CD14-positive monocyte (primary cell): ENCODE measurements at regions not wholly inside any gene's neighbourhood (a gene's known extent, or its start where the extent isn't known, plus 50 kb on each side); places are given as distances from the start of the nearest gene placed in this dataset.
"Not testable (repeated sequence)": the region's sequence is repeated elsewhere in the genome, so short reads cannot be mapped to it uniquely, and the experiment has no call there.

ENCODE experiments used
- DNase-seq, 3 donors: peaks; one replicate each; pipeline ENCODE4 v3.0.0-alpha.2; 2011 to 2022
- H2AFZ ChIP-seq: 2 replicates; pipeline ENCODE4 v1.6.0; 2012; ENCODE audit warnings: mild to moderate bottlenecking, low read depth, low read length, inconsistent platforms; ENCODE audit not compliant: insufficient read depth, poor library complexity, severe bottlenecking
- H3K27ac ChIP-seq, 2 donors: 1 replicate in 1 of 2; 2 replicates in 1 of 2; pipeline ENCODE4 v1.5.1; 2012 to 2013; ENCODE audit warnings: low read length in 2 of 2, control low read depth in 1 of 2, inconsistent platforms in 1 of 2, low read depth in 1 of 2, mild to moderate bottlenecking in 1 of 2
- H3K27me3 ChIP-seq, 2 donors: one replicate each; pipeline versions ENCODE4 v1.6.0 to v1.6.1; 2011 to 2013; ENCODE audit warnings: low read length in 2 of 2; ENCODE audit not compliant: control insufficient read depth in 2 of 2, insufficient read depth in 2 of 2
- H3K36me3 ChIP-seq, 2 donors: replicated peaks in 1 of 2; 1 replicate in 1 of 2; 2 replicates in 1 of 2; pipeline versions ENCODE4 v1.5.1 to v1.6.1; 2012 to 2013; ENCODE audit warnings: low read length in 2 of 2, control low read depth in 1 of 2, inconsistent platforms in 1 of 2, mild to moderate bottlenecking in 1 of 2; ENCODE audit not compliant: insufficient read depth in 2 of 2, control insufficient read depth in 1 of 2
- H3K4me1 ChIP-seq, 2 donors: 1 replicate in 1 of 2; 2 replicates in 1 of 2; pipeline versions ENCODE4 v1.5.1 to v1.6.1; 2012 to 2013; ENCODE audit warnings: low read length in 2 of 2, control low read depth in 1 of 2, inconsistent platforms in 1 of 2, mild to moderate bottlenecking in 1 of 2, moderate library complexity in 1 of 2; ENCODE audit not compliant: insufficient read depth in 2 of 2, control insufficient read depth in 1 of 2
- H3K4me2 ChIP-seq: replicated peaks from 2 replicates; pipeline ENCODE3; 2012; ENCODE audit warnings: low read length, moderate library complexity, mild to moderate bottlenecking; ENCODE audit not compliant: poor library complexity, severe bottlenecking; ENCODE audit errors: extremely low read depth
- H3K4me3 ChIP-seq, 3 experiments: fragments of 200-600 bp in 1 of 3; sonication (generic) in 1 of 3; replicated peaks in 1 of 3; 1 replicate in 2 of 3; 2 replicates in 1 of 3; pipeline ENCODE4 v1.5.1; 2011 to 2013; ENCODE audit warnings: low read length in 3 of 3, mild to moderate bottlenecking in 3 of 3, control low read depth in 2 of 3, low read depth in 2 of 3, inconsistent platforms in 1 of 3, moderate library complexity in 1 of 3
- H3K79me2 ChIP-seq: 2 replicates; pipeline ENCODE4 v1.6.0; 2012; ENCODE audit warnings: mild to moderate bottlenecking, control low read depth, inconsistent platforms, low read length, moderate library complexity; ENCODE audit not compliant: insufficient read depth
- H3K9ac ChIP-seq: 2 replicates; pipeline ENCODE4 v1.6.0; 2017; ENCODE audit warnings: low read length, mild to moderate bottlenecking; ENCODE audit not compliant: insufficient read depth, poor library complexity, severe bottlenecking
- H3K9me3 ChIP-seq, 2 donors: replicated peaks in 1 of 2; 1 replicate in 1 of 2; 2 replicates in 1 of 2; pipeline versions ENCODE4 v1.5.1 to v1.6.1; 2012 to 2013; ENCODE audit warnings: low read length in 2 of 2, control low read depth in 1 of 2; ENCODE audit not compliant: control insufficient read depth in 1 of 2, insufficient read depth in 1 of 2
- H4K20me1 ChIP-seq: 2 replicates; pipeline ENCODE4 v1.6.0; 2012; ENCODE audit warnings: mild to moderate bottlenecking, low read length, control low read depth, moderate library complexity; ENCODE audit not compliant: insufficient read depth
- H3K27ac Mint-ChIP-seq, 7 donors: one replicate each; pipeline ENCODE4 v1.8.0; 2020; ENCODE audit warnings: mild to moderate bottlenecking in 7 of 7, mixed read lengths in 7 of 7, moderate library complexity in 6 of 7, inconsistent platforms in 2 of 7
- H3K27me3 Mint-ChIP-seq, 3 donors: one replicate each; pipeline ENCODE4 v1.8.0; 2021 to 2022; ENCODE audit warnings: low read depth in 3 of 3, mild to moderate bottlenecking in 3 of 3, mixed read lengths in 3 of 3, moderate library complexity in 3 of 3, inconsistent platforms in 1 of 3
- H3K36me3 Mint-ChIP-seq, 2 donors: one replicate each; pipeline ENCODE4 v1.8.0; 2020; ENCODE audit warnings: mixed read lengths in 2 of 2, inconsistent platforms in 1 of 2, mild to moderate bottlenecking in 1 of 2
- H3K4me1 Mint-ChIP-seq: one replicate; pipeline ENCODE4 v1.8.0; 2020; ENCODE audit warnings: mild to moderate bottlenecking, mixed read lengths
- H3K4me3 Mint-ChIP-seq, 2 donors: one replicate each; pipeline ENCODE4 v1.8.0; 2020; ENCODE audit warnings: mild to moderate bottlenecking in 2 of 2, mixed read lengths in 2 of 2, moderate library complexity in 1 of 2
- H3K9me3 Mint-ChIP-seq, 7 donors: one replicate each; pipeline ENCODE4 v1.8.0; 2020 to 2022; ENCODE audit warnings: mixed read lengths in 7 of 7, mild to moderate bottlenecking in 6 of 7, moderate library complexity in 6 of 7, inconsistent platforms in 2 of 7
- WGBS: methylation state at CpG from one replicate; pipeline ENCODE4 v1.1.5; 2013; ENCODE audit warnings: missing lambda C conversion rate; ENCODE audit not compliant: insufficient coverage; 5-methylcytosine and 5-hydroxymethylcytosine counted together
- intact Hi-C, 2 donors: fragments of 100-400 bp; cut with micrococcal nuclease; formaldehyde crosslinking; loops; one replicate each; pipeline versions ENCODE4 v1.15.0 to v1.15.1; 2023
- TF ChIP-seq, protein P1 (sequence below): fragments of 200-600 bp; IDR thresholded peaks from one replicate; pipeline ENCODE4 v1.8.0; 2022; ENCODE audit warnings: antibody characterized with exemption, mild to moderate bottlenecking

DNA sequence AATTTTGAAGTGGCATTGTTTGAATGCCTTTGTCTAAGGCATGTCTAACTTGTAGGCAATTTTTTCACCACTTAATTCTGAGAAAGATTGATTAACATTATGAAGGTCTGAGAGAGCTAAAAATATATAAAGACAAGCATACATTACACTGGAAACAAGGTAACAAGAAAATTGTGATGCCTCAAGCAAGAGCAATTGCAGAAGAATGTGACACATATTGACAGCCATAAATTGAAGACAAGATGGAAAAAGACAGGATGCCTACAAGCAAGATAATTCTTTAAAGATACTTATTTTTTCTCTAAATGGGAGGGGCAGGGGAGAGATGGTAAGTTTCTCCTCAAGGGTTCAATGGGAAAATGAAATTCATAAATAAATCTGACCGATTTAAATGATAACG lies 103.1 kb upstream of the CYLC2 start:
- Histone ChIP-seq H3K36me3 (no peaks in the 10 kb centered on the region), H3K27me3 (no peaks in the 10 kb centered on the region), H3K9ac (no peak overlapping the region), H3K4me1 (no peaks in the 10 kb centered on the region), H3K4me3 (no peak overlapping the region), H4K20me1 (no peaks in the 10 kb centered on the region), H3K79me2 (no peaks in the 10 kb centered on the region), H3K9me3 (no peaks in the 10 kb centered on the region), H2AFZ (no peak overlapping the region), H3K4me2 (no peak overlapping the region), H3K27ac (no peak overlapping the region)
- intact Hi-C loops = no loop called here
- no CpG with 5 or more reads among the region's 2 CpGs for WGBS
- H3K27ac Mint-ChIP-seq = no peak overlapping the region
- no peaks in the 10 kb centered on the region for H3K4me1 Mint-ChIP-seq
- TF ChIP-seq, protein P1, sequence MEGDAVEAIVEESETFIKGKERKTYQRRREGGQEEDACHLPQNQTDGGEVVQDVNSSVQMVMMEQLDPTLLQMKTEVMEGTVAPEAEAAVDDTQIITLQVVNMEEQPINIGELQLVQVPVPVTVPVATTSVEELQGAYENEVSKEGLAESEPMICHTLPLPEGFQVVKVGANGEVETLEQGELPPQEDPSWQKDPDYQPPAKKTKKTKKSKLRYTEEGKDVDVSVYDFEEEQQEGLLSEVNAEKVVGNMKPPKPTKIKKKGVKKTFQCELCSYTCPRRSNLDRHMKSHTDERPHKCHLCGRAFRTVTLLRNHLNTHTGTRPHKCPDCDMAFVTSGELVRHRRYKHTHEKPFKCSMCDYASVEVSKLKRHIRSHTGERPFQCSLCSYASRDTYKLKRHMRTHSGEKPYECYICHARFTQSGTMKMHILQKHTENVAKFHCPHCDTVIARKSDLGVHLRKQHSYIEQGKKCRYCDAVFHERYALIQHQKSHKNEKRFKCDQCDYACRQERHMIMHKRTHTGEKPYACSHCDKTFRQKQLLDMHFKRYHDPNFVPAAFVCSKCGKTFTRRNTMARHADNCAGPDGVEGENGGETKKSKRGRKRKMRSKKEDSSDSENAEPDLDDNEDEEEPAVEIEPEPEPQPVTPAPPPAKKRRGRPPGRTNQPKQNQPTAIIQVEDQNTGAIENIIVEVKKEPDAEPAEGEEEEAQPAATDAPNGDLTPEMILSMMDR = no peak
- H3K36me3 Mint-ChIP-seq = no peaks in the 10 kb centered on the region
- DNase-seq = no peak
- no peak overlapping the region for H3K4me3 Mint-ChIP-seq
- H3K27me3 Mint-ChIP-seq = no peaks in the 10 kb centered on the region
- peaks cover 0 to 9% (median 4%) of the 10 kb centered on the region in 7 donors for H3K9me3 Mint-ChIP-seq

DNA sequence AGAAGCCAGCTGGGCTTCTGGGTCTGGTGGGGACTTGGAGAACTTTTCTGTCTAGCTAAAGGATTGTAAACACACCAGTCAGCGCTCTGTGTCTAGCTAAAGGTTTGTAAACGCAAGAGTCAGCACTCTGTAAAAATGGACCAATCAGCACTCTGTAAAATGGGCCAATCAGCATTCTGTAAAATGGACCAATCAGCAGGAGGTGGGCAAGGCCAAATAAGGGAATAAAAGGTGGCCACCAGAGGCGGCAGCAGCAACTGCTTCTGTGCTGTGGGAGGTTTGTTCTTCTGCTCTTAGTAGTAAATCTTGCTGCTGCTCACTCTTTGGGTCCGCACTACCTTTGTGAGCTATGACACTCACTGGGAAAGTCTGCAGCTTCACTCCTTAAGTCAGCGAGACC lies 106.4 kb upstream of the CYLC2 start:
- H4K20me1 ChIP-seq, H3K79me2 ChIP-seq, H3K27me3 Mint-ChIP-seq, H3K9me3 ChIP-seq, H3K27ac Mint-ChIP-seq, H3K9me3 Mint-ChIP-seq, H3K36me3 ChIP-seq, H2AFZ ChIP-seq, H3K4me3 ChIP-seq, H3K4me2 ChIP-seq, H3K4me1 ChIP-seq, H3K4me3 Mint-ChIP-seq, DNase-seq, H3K27ac ChIP-seq, H3K4me1 Mint-ChIP-seq, intact Hi-C loops, H3K9ac ChIP-seq, H3K36me3 Mint-ChIP-seq, H3K27me3 ChIP-seq: not testable (repeated sequence)
- 81% methylated on average over 4 of the region's 5 CpGs for WGBS
